Islet of Langerhans (tissue), 1 donor: ENCODE measurements at regions not wholly inside any gene's neighbourhood (a gene's known extent, or its start where the extent isn't known, plus 50 kb on each side); places are given as distances from the start of the nearest gene placed in this dataset.

Experiments used
- FAIRE-seq: peaks from one replicate; lab custom pipeline; 2011; peaks lifted over from hg19 to GRCh38; lab: Jason Lieb, UNC

DNA sequence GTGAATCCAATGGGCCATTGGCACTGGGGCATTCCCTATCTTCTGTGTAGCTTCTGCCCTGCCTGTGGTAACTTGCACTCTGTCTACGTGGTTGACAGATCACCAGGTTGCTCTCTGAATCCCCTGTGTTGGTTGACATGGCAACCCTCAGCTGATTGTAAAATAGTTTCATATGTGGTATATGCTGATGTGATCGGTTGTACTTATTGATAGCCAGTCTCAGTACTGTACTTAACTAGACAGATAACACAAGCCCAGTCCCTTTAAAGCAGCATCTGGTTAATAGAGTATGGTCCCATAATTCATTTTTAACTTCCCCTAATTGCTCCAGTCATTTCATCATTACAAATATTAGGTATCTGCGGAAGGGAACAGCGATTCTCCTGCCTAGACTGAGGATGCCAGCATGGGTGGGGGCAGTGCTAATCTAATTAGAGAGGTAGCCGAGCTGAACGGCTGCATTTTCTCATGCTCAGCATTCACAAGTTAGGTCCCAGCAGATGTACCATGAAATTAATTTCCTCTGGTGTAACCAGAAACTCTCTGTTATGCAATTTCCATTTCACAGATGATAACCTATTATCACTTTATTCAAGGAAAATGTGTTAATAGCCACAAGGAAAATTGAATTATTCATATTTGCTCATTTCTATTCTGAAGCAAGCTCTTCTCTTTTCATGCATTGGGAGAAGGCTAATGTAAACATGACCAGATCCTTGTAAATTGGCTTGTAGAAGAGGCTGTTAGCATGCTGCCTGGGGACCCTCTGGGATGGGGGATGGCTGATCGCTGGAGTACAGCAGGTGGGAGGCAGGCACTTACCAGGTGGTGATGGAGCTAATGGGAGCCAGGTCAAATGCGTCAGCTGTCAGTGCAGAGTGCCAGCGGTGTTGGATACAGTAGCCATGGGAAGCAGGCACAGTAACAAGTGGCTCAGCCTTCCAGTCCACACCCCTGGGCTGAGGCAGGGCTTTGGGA, 608.3 kb downstream of the GALR1 start:
- no peak for FAIRE-seq

DNA sequence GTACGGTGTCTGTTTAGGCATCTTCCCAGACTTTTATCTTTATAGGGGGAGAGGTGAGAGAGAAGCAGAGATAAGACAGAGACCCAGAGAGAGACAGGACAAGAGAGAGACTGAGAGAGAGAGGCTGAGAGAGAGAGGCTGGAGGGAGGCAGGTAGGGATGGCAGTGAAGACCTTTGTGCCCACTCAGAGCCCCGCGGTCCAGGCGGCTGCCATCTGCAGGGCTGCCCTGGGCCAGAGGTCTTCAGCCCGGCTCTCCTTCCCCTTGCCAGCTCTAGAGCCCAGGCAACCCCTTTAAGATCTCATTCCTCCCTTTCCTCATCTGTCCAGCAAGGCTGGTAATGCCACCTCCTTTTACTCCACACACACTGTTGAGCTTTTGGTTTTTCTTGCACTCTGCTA, 610.0 kb downstream of the GALR1 start:
- FAIRE-seq = no peak

DNA sequence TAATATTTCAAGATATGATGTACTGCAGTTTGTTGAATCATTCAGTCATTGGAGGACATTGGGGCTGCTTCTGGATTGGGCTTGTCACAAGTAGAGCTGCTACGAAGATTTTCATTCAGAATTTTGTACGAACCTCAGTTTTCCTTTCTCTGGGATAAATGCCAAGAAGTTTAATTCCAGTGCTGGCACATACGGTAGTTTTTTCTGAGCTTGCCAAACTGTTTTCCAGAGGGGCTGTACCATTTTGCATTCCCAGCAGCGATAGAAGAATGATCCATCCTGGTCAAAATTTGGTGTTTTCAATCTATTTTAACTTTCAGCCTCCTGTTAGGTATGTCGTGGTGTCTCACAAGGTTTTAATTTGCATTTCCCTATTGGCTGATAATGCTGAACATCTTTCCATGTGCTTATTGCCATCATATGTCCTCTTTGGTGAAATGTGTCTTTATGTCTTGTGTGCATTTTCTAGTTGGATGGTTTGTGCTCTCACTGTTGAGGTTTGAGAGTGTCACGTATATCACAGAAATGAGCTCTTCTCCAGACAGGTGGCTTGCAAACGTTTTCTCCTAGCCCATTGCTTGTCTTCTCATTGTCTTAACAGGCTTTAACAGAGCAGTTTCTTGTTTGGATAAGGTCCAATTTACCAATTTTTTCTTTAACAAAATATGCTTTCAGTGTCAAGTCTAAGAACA, 612.6 kb downstream of the GALR1 start:
- FAIRE-seq = no peak

DNA sequence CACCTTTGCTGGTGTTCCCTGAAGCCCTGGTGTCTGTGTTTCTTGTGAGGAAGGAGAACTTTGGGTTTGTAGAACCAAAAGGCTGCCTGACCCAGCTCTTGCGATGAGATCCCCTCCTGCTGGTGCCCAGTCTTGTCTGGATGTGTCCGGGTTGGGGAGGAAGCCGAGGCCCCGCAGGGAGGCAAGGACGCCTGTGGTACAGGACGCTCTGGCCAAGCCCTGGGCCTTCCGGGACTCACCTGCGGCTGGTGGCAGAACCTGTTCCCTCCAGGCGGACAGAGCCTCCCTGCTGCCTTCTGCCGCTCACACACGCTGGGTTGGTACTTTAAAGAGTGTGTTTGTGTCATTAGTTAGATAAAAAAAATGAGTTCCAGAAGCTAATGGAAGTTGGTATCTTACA, 616.2 kb downstream of the GALR1 start:
- FAIRE-seq = no peak

DNA sequence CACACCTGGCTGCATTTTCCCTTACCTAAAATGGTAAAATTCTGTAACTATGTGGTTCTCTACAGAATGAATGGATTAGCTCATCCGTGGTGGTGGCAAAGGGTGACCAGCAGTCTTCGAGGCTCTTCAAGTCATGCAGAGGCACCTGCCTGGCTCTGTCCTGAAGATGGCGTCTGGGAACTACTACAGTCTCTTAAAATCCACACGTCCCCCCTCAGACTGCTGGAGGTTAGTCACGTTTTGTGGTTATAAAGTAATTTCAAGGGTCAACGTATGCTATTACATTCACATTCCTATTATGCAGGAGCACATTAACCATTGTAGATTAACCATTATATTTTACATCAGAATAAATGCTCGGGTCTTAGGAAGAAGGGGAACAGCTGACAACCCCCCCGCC, 616.7 kb downstream of the GALR1 start:
- FAIRE-seq = no peak

DNA sequence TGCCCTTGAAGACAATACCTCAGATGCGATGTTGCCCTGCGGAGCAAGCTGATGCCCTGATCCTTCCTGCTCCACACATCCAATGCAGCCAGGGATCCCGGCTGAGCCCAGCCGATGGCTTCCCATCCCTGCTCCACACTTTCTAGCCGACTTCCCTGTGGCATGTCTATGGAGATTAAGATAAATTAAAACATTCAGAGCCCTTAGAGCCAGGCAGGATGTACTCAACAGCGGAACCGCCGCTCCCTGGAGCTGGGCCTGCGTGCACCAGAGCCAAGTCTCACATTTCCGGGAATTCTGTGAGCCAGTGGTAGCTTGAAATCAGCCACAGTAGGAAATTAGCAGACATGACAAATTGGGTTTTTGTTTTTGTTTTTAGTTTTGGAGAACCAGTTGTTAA, 620.6 kb downstream of the GALR1 start:
- no peak for FAIRE-seq

DNA sequence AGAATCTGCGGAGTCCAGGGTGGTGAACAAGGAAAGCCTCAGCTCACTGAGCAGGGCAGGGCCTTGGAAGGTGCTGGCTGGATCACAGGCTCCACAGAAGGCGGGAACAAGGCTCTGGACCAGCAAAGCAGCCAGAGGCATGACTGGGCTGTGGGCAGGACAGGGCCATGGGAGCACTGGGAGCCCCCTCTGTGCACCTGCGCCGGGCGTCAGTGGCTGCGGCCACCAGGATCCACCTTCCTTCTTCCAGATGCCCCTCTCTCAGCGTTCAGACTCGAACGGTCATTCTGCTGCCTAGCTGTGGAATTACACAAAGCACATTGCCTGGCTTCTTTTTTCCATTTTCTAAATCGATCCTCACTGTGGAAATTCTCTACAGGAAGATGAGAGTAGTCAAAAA, 621.2 kb downstream of the GALR1 start:
- FAIRE-seq = no peak

DNA sequence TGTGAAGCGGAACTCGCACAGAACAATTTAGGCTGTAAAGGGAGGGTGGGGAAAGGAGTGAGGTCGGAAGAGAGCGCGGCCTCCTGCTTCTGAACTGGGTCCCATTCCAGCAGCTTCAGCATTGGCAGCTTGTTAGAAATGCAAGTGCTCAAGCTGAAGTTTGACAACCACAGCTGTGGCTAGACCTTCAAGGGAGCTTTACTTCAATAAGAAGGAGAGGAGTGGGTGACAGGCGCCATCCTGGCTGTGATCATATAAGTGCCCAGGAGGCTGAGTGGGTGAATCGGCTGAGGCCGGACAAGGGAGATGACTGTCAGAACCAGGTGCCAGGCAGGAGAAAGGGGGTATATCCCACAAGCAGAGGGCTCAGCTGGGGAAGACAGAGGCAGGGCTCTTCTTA, 622.5 kb downstream of the GALR1 start:
- no peak for FAIRE-seq

DNA sequence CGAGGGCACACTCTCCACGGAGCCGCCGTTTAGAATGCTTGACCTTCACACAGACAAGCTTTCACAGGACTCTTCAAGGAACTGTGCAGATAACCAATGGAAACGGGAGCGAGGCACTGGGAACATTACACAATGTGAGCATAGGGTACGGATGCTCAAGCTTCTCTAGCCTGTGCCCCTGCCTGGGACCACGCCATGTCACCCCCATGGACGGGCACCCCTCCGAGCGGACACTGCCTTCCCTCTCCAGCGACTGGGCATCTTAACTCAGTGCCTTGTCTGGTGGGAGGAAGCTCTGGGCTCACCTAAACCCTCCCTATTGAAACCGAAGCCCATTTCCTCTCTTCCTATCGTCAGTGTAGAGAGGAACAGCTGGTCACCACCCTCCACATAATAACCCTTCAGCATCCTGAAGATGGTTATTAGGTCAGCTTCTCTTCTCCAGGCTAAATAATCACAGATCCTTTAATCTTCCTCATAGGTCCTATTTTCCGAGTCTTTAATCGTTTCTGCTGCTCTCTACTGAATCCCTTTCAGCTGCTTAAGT, 626.7 kb downstream of the GALR1 start:
- FAIRE-seq = no peak

DNA sequence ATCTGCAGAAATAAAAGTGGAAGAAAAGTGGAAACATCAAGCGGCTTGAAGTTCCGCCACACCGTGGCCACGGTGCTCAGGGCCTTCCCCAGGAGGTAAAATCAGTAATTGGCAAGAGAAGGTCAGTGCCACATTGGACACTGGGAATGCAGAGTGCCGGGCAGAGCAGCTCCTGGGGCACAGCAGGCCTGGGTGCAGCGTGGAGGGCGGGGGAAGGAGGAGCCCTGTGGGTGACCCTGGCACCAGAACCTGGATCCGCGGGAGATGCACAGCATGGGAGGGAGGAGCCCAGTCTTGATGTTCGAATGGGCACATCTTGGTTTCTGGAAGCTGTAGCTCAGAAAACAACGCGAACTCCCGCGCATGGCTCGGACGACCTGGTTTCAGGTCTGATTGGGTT, 630.2 kb downstream of the GALR1 start:
- no peak for FAIRE-seq

DNA sequence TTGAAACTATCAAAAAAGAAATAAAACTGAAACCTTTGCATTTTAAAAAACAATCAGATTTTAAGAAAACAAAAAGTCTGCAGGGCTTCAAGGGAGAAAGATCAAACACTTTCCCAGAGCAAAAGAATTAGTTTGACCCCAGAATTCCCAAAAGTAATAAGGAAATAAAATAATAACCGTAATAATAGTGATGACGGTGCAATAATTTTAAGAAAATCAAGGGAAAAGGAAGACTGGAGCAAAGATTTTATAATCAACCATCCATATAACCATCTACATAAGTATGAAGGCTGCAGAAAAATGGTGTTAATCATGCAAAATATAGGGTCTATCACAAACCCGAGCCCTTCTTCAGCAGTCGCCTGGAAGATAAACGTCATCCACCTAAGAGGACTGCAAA, 634.8 kb downstream of the GALR1 start:
- FAIRE-seq = no peak

DNA sequence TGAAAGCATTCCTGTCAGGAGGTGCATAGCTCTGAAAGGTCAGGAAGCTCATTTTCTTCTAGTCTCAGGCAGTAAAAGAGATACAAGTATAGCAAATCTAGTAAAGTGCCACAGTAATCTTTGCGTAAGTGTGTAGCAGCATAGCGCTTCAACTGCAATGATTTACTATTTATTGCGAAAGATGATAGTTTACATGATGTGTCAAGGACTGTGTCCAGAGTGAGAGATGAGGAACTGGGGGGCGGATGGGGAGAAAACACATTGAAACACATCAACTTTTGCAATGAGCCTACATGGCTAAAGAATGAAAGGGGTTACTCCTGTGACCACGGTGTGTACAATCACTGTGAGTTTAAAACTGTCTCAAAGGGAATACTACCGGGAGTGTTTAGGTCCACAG, 644.4 kb downstream of the GALR1 start:
- FAIRE-seq = no peak

DNA sequence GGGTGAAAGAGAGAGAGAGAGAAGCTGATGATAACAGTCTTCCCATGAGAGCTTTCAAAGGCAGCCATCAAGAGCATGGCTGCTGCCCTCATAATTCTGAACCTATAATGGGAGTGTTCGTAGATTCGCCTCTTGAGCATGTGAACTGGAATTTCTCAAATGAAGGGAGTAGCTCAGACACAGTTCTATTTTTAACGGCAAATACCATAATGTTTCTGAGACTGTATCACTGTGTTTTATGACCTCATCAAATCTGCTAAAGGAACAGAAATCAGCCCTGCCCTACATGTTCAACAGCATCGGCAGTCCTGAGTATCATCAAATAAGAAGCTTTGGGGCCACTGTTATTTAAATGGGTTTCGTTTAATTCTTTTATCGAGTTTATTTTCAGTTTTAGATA, 645.6 kb downstream of the GALR1 start:
- FAIRE-seq = no peak

DNA sequence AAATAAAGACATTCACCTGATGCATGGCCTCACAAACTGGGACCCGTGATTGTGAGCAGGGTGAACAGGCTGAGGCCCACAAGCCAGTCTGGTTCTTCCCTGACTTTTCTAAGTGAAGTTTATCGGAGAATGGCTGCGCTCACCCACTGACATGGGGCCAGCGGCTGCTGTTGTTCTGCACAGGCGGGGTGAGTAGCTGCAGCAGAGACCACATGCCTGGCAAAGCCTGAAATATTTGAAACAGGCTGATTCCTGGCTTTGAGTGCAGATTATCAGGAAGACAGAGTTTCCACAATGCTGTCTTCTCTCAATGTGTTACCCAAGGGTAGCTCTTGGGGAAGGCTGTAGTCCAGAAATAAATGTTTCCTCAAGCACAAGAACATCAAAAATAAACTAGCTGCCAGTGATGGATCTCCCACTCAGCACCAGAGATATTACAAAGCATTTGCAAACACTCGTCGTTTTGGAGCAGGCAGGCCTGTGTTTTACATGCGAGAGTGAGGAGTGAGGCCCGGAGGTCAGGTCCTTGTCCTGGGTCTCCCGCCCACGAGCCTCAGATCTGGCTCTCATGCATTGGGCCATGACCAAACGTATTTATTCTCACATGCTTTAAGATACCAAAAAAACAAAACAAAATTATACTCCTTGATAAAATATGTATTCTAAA, 647.1 kb downstream of the GALR1 start:
- FAIRE-seq = no peak

DNA sequence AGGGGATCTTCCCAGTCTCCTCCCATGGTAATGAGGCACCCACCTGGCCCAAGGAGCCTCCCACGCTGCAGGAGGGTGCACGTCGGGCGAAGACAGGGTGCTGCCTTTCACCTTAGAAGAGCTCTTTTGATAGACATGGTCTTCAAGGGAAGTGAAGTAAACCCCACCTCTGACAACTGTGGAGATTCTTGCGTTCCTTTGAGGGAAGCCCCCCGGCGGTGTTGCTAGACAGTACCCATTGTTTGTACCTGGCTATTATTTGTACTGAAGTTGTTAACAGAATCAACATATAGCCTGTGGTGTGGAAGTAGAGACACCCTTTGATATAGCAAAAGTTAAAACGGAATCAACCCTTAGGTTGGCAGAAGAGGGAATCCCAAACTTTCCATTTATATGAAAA, 648.0 kb downstream of the GALR1 start:
- no peak for FAIRE-seq

DNA sequence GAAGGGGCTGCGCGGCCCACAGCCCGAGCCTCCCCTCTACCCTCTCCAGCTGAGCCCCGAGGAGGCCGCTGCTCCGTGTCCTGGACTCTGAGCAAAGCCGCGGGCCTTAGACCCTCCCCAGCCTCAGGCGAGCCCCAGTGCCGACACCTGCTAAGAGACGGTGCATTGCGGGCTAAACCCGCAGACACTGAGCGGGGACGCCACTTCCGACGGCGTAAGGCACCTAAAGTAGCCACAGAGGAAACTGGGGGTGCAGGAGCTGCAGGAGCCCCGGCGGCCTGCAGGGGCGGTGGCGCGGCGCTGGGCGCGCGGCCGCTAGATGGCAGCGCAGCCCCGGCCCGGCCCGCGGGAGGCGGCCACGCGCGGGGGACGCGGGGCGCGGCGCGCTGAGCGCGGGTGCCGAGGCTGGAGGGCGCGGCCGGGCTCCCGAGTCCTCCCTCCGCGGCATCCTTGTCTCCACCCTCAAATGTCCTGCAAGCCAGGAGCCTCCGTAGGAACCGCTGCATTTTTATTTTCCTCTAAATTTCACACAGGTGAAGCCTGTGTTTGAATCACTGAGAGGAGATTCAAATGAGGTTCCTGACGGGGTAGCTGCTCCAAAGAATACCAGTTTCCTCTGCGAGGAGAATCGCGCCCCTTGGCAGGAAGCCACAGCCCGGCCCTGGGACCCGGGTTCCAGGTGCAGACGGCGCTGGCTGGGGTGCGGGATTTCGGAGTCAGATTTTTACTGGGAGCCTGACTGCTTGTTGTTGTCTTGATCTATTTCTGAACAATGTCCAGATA, 650.5 kb downstream of the GALR1 start:
- FAIRE-seq = no peak

DNA sequence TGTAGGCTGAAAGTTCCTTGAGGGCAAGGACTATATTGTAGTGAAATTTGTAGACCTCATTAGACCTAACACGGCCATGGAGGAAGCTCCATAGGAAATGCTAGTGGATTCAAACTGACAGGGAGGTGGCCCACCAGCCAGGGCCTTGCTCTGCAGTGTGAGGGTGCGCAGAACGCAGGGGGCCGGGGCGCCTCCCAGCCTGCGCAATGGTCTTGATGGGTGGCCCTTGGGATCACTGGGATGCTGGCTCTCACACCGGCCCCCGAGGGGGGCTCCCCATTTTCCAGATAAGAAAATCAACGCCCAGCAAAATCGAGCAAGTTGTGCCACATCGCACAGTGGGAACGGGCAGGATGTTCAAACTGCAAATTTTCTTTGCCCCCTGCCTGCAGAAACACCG, 655.4 kb downstream of the GALR1 start:
- no peak for FAIRE-seq

DNA sequence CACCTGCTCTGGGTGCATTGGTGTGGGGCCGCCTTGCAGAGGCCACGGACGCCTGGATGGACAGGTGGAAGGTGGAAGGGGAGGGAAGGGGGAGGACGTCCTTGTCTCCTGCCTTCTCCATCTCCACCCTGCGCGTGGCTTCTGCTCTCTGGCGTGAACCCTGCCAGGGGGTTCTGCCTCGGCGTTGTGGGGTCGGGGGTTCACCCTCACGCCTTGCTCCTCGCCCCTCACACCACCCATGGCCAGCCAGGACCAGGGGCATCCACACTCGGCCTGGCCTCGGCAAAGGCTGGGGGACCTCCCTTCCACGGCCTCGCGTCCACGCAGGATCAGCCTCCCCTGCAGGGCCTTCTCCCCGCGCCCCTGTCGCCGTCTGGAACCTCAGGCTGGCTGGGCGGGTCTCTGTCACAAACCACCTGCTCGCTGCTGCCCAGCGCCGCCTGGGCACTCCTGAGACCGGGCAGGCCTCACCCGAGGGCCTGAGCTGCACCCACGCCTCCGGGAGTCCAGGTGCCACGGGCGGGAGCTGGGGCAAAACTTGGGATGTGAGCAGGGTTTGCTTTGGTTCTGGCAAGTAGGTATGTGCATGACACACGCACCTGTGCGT, 655.9 kb downstream of the GALR1 start:
- FAIRE-seq = no peak

DNA sequence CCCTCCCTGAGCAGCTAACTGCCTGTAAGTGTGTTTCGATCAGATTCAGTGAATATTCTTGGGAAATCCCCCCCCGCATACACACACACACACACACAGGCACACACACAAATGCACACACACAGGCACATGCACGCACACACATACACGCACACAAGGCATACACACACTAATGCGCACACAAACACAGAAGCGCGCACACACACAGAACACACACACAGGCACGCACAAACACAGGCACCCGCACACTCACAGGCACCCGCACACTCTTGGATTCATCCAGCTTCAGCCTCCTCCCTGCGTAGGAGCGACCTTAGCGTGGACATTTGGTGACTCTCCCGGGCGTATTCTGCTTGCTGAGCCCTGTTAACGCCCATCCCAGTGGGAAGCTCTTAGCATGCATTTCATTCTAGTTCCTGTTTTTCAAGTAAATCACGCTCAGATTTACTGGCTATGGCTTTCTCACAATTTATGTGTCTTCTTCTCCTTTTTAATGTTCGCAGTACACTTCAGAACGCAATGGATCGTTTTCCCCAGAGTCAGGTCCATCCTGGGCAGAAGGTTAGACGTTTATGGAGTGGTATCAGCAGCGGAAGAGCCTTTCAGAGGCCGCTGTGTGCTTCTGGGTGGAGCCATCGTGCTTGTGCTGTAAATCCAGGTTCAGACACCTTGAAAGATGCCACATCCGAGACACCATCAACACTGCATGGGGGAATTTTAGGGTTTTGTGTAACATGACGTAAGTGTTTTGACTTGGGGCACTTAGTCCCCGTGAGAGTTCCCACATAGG, 656.6 kb downstream of the GALR1 start:
- no peak for FAIRE-seq

DNA sequence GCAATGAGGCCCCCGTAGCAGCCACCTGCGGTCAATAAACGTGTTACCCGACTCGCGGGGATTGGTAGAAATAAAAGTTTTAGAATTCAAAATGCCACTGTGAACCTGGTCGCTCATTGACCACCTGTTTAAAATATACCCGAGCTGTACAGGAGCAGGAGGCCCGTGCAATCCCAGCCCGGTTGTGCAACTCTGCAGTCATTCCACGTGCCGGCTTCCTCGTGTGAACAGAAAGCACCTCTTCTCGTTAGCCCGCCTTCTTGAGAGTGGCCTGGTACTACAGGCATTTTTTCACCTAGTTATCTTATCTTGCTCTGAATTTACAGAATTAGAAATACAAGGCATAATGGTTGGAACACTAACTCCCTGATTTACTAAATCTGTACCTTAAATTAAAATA, 660.7 kb downstream of the GALR1 start:
- no peak for FAIRE-seq
